NT2/D1 (cell line): ENCODE measurements at regions not wholly inside any gene's neighbourhood (a gene's known extent, or its start where the extent isn't known, plus 50 kb on each side); places are given as distances from the start of the nearest gene placed in this dataset.

Experiments used
- SUZ12 ChIP-seq: IDR thresholded peaks from 2 replicates; pipeline ENCODE4 v1.6.1; 2011; ENCODE audit not compliant: insufficient read length, insufficient read depth; ENCODE audit errors: extremely low read depth
- YY1 ChIP-seq: IDR thresholded peaks from 2 replicates; pipeline ENCODE4 v1.6.1; 2011; ENCODE audit not compliant: insufficient read length, insufficient read depth
- ZNF274 ChIP-seq: IDR thresholded peaks from 2 replicates; pipeline ENCODE4 v1.6.1; 2011; ENCODE audit warnings: mild to moderate bottlenecking, low read depth, low read length

DNA sequence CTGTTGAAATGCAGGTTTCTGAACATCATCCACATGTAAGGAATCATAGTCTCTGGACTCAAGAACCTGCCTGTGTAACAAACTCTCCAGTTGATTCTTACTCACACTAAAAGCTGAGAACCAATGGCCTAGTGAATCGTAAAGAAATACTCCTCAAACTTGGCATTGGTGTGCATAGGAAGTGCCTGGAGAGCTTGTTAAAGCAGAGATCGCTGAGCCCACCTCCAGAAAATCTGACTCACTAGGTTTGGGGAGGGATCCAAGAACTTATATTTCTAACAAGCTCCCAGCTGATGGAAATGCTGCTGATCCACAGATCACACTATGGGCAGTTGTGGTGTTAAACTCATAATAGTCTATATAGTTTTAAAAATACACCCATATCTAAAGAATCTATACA lies 55.8 kb upstream of the LMCD1 start:
- no peak for TF ChIP-seq YY1
- no peak for TF ChIP-seq ZNF274
- no peak for TF ChIP-seq SUZ12
